Esophagus muscularis mucosa (tissue), 4 donors: ENCODE measurements at regions not wholly inside any gene's neighbourhood (a gene's known extent, or its start where the extent isn't known, plus 50 kb on each side); places are given as distances from the start of the nearest gene placed in this dataset.

Experiments
- DNase-seq: peaks from one replicate; pipeline ENCODE4 v3.0.0-alpha.2; 2017; ENCODE audit errors: extremely low spot score
- H3K27ac ChIP-seq, 4 donors: fragments of 200-600 bp; sonication (generic); replicated peaks in 1 of 4; 1 replicate in 3 of 4; 2 replicates in 1 of 4; pipeline ENCODE4 v1.5.1; 2016 to 2019; ENCODE audit warnings: mild to moderate bottlenecking in 1 of 4
- H3K27me3 ChIP-seq, 4 donors: fragments of 200-600 bp; sonication (generic); one replicate each; pipeline versions ENCODE4 v1.5.1 to v1.6.0; 2016 to 2019
- H3K36me3 ChIP-seq, 4 donors: fragments of 200-600 bp; sonication (generic); one replicate each; pipeline ENCODE4 v1.5.1; 2016 to 2019
- H3K4me1 ChIP-seq, 4 donors: fragments of 200-600 bp; sonication (generic); one replicate each; pipeline ENCODE4 v1.5.1; 2016 to 2019
- H3K4me3 ChIP-seq, 4 donors: fragments of 200-600 bp; sonication (generic); 1 replicate in 2 of 4; 2 replicates in 2 of 4; pipeline ENCODE4 v1.5.1; 2016 to 2019; ENCODE audit warnings: mild to moderate bottlenecking in 4 of 4, moderate library complexity in 1 of 4
- H3K9me3 ChIP-seq, 4 donors: fragments of 200-600 bp; sonication (generic); 1 replicate in 3 of 4; 2 replicates in 1 of 4; pipeline ENCODE4 v1.5.1; 2016 to 2019
- EP300 ChIP-seq: sonication (generic); formaldehyde crosslinking; IDR thresholded peaks from one replicate; pipeline ENCODE4 v1.6.1; 2017; ENCODE audit warnings: antibody characterized with exemption
- POLR2A ChIP-seq: fragments of 450-650 bp; IDR thresholded peaks from one replicate; pipeline ENCODE4 v1.6.1; 2017; ENCODE audit warnings: antibody characterized with exemption, moderate library complexity, mild to moderate bottlenecking, low read depth
- POLR2AphosphoS5 ChIP-seq, 2 donors: sonication (generic); formaldehyde crosslinking; IDR thresholded peaks; one replicate each; pipeline ENCODE4 v1.6.1; 2017; ENCODE audit warnings: antibody characterized with exemption in 2 of 2
- WGBS: methylation state at CpG from one replicate; pipeline ENCODE4 v1.1.5; 2018; 5-methylcytosine and 5-hydroxymethylcytosine counted together
- intact Hi-C: fragments of 100-400 bp; cut with DNase I; formaldehyde crosslinking; loops from one replicate; pipeline ENCODE4 v1.15.1; 2023
- TF ChIP-seq, protein P1 (sequence below), 3 experiments: fragments of 200-600 bp in 2 of 3; fragments of 450-650 bp in 1 of 3; sonication (generic) in 2 of 3; IDR thresholded peaks; one replicate each; pipeline ENCODE4 v1.5.1; 2017 to 2019; ENCODE audit warnings: antibody characterized with exemption in 3 of 3, mild to moderate bottlenecking in 2 of 3, moderate library complexity in 1 of 3

DNA sequence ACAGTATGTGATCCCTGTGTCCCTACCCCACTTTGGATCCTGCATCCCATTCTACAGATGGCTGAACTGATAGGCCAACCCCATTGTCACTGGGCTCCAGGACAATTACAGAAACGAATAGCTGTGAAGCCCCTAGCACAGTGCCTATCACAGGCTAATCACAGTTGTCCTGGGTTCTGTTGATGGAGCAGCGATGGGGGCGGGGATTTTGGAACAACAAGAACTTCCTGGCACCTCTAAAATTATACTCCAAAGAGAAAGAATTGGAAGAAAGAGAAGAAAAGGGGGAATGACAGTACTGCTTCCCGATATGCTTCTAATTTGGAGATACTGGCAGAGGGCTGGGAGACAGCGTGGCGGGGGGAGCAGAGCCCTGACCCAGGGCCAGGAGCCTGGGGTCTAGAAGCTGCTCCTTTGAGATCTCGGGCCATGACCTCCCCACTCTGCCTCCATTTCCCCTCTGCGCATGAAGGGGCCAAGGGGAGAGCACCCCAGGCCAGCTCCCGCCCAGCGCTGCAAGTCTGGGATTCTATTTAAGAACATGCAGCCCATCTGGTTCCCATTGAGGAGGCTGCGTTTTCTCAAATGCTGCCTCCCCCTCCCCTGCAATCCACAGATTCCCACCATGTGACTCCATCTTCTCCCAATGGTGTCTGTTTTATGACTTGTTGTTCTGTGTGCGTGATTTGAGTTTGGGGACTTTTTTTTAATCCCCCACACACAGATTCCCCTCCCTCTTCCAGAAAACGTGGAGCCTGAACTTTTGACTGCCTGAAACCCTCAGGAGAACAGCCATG, 202.7 kb downstream of the CYP26B1 start:
- no peaks in the 10 kb centered on the region for H3K36me3 ChIP-seq
- DNase-seq = peak; percentile 62
- intact Hi-C loops = no loop called here
- no peak overlapping the region for H3K4me3 ChIP-seq
- H3K27me3 ChIP-seq = peaks cover 0 to 8% (median 0%) of the 10 kb centered on the region in 4 donors
- WGBS = 86% methylated on average over 13 of the region's 13 CpGs
- H3K27ac ChIP-seq = no peak overlapping the region
- peaks cover 0 to 6% (median 3%) of the 10 kb centered on the region in 4 donors for H3K4me1 ChIP-seq
- no peak for TF ChIP-seq POLR2A
- TF ChIP-seq, protein P1, sequence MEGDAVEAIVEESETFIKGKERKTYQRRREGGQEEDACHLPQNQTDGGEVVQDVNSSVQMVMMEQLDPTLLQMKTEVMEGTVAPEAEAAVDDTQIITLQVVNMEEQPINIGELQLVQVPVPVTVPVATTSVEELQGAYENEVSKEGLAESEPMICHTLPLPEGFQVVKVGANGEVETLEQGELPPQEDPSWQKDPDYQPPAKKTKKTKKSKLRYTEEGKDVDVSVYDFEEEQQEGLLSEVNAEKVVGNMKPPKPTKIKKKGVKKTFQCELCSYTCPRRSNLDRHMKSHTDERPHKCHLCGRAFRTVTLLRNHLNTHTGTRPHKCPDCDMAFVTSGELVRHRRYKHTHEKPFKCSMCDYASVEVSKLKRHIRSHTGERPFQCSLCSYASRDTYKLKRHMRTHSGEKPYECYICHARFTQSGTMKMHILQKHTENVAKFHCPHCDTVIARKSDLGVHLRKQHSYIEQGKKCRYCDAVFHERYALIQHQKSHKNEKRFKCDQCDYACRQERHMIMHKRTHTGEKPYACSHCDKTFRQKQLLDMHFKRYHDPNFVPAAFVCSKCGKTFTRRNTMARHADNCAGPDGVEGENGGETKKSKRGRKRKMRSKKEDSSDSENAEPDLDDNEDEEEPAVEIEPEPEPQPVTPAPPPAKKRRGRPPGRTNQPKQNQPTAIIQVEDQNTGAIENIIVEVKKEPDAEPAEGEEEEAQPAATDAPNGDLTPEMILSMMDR (IDR thresholded peaks at IDR 0.05) = no peak
- no peak for TF ChIP-seq POLR2AphosphoS5 (IDR thresholded peaks at IDR 0.05)
- TF ChIP-seq EP300 = no peak
- H3K9me3 ChIP-seq = no peaks in the 10 kb centered on the region

DNA sequence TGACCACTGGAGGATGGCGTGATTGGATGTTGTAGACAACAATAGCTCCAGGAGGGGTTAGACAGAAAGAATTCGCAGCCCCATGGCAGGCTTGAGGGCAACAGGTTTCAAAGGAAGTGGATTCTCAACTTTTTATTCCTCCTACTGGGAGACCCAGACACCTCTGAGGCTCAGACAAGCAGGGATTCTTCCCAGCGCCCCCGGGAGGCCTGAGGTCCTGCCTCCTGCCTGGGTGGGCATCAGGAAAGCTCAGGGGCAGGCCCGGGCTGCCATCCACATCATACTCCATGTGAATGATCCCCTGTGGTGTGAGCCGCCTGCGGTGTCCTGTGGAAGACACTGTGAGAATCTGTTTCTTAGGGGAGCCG, 203.5 kb downstream of the CYP26B1 start:
- 74% methylated on average over 6 of the region's 8 CpGs for WGBS
- TF ChIP-seq EP300 (no peak), POLR2A (no peak), POLR2AphosphoS5 (IDR thresholded peaks at IDR 0.05) (no peak)
- TF ChIP-seq, protein P1 (IDR thresholded peaks at IDR 0.05) = no peak
- no peak overlapping the region for H3K4me3 ChIP-seq
- peaks cover 0 to 4% (median 2%) of the 10 kb centered on the region in 4 donors for H3K4me1 ChIP-seq
- H3K27me3 ChIP-seq = peaks cover 0 to 8% (median 0%) of the 10 kb centered on the region in 4 donors
- peak; percentile 91 for DNase-seq
- H3K27ac ChIP-seq = no peak overlapping the region
- no peaks in the 10 kb centered on the region for H3K36me3 ChIP-seq
- intact Hi-C loops = no loop called here
- H3K9me3 ChIP-seq = no peaks in the 10 kb centered on the region

DNA sequence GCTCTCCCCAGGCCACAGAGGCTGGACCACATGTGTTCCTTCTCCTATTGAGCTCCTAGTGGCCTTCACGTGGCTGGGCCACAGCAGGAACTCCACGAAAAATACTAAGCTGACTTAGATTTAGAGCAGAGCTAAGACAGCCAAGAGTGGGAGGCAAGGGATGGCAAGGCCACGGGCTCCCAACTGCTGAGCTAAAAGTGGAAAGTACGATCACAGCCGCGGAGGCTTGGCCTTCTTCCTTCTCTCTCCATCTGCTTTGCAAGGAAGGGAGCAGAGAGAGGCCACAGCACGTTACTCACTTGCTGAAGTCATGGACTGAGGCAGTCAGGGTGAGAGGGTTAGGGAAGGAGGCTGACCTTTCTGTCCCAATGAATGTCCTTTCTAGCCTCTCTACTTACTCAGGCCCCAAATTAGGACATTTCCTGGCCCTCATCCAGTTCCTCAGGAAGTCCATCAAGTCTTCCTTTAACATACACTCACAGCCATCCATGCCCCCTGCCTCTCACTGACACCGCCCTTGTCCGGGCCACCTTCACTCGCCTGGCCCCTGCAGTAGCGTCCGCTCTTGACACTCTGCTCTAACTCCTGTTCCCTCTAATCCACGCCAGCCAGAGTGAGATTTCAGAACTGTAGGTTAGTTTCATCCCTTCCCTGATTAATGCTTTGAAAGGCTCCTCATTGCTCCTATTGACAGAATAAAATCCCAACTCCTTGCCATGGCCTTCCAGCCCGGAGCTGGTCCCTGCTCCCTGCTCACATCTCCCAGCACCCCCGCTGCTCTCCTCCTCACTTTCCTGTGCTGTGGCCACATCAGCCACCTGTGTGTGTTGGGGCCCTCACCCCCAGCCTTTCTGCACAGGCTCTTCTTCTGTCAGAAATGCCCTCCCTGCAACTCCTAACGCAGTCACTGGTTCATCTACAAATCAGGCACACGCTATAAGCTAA, 204.2 kb downstream of the CYP26B1 start:
- no peak overlapping the region for H3K4me3 ChIP-seq
- peaks cover 0 to 8% (median 0%) of the 10 kb centered on the region in 4 donors for H3K27me3 ChIP-seq
- H3K36me3 ChIP-seq = no peaks in the 10 kb centered on the region
- H3K4me1 ChIP-seq = peaks cover 0 to 4% (median 0%) of the 10 kb centered on the region in 4 donors
- TF ChIP-seq, protein P1 (IDR thresholded peaks at IDR 0.05) = no peak
- TF ChIP-seq EP300 (no peak), POLR2A (no peak), POLR2AphosphoS5 (IDR thresholded peaks at IDR 0.05) (no peak)
- intact Hi-C loops = no loop called here
- H3K27ac ChIP-seq = no peak overlapping the region
- 83% methylated on average over 15 of the region's 17 CpGs for WGBS
- DNase-seq = peak; percentile 57
- no peaks in the 10 kb centered on the region for H3K9me3 ChIP-seq

DNA sequence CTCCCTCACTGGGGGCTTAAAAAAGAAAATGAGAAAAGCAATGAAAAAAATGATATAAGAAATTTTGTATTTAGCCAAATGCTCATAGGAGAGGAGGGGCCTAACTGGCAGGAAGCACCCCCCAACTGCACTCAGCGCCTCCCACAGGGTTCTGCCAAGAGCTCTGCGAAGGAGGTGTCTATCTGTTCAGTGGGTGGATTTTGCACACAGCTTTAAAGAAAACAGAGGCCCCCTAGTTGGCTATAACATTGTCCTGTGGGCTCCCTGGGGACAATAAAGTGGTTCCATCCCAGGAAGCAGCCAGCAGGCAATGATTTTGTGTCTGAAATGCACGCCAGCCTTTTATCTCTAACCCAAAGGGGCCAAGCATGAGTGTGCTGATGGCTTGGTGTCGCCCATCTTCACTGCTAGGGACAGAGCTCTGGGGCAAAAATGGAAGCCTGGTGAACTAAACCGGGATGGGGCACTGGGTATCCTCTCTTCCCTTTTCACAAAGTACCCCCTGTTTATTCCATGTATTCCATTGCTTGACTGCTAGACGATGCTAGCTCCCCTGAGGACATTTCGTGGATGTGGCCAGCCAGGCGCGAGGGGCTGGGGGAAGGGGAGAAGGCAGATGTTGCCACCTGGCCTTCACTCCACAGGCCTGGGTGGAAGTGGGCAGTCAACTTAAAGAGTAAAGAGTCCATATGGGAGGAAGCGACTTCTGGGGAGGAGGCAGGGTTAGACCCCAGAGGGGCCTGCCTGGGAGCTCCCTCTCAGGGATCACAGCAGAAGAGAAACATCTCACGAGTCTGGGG, 205.7 kb downstream of the CYP26B1 start:
- peaks cover 0 to 8% (median 0%) of the 10 kb centered on the region in 4 donors for H3K27me3 ChIP-seq
- 90% methylated on average over 9 of the region's 11 CpGs for WGBS

More for the DNA sequence above, 205.7 kb downstream of the CYP26B1 start:
- H3K36me3 ChIP-seq = no peaks in the 10 kb centered on the region
- peak; percentile 70 for DNase-seq
- no peak overlapping the region for H3K4me3 ChIP-seq
- intact Hi-C loops = no loop called here
- H3K9me3 ChIP-seq = no peaks in the 10 kb centered on the region
- TF ChIP-seq EP300 (no peak), POLR2AphosphoS5 (IDR thresholded peaks at IDR 0.05) (no peak), POLR2A (no peak)
- TF ChIP-seq, protein P1 (IDR thresholded peaks at IDR 0.05) = no peak
- peaks cover 0 to 4% (median 0%) of the 10 kb centered on the region in 4 donors for H3K4me1 ChIP-seq
- H3K27ac ChIP-seq = no peak overlapping the region
